Gastroesophageal sphincter (tissue), 4 donors: ENCODE measurements at regions not wholly inside any gene's neighbourhood (a gene's known extent, or its start where the extent isn't known, plus 50 kb on each side); places are given as distances from the start of the nearest gene placed in this dataset.

Source experiments
- ATAC-seq: fragments of 150-250 bp; one replicate; pipeline ENCODE4 v1.9.1; 2016; ENCODE audit warnings: mild to moderate bottlenecking, moderate library complexity
- H3K27ac ChIP-seq, 4 donors: fragments of 200-600 bp; sonication (generic) in 3 of 4; 1 replicate in 3 of 4; 2 replicates in 1 of 4; pipeline ENCODE4 v1.5.1; 2016 to 2019
- H3K27me3 ChIP-seq: fragments of 200-600 bp; sonication (generic); one replicate; pipeline ENCODE4 v1.5.1; 2019
- H3K36me3 ChIP-seq, 2 donors: fragments of 200-600 bp; sonication (generic); one replicate each; pipeline ENCODE4 v1.5.1; 2019; ENCODE audit warnings: control low read depth in 1 of 2
- H3K4me1 ChIP-seq, 3 donors: fragments of 200-600 bp; sonication (generic); 1 replicate in 2 of 3; 2 replicates in 1 of 3; pipeline ENCODE4 v1.5.1; 2016 to 2019; ENCODE audit warnings: control low read depth in 2 of 3
- H3K4me3 ChIP-seq, 2 donors: fragments of 200-600 bp; sonication (generic); one replicate each; pipeline ENCODE4 v1.5.1; 2019; ENCODE audit warnings: mild to moderate bottlenecking in 1 of 2, moderate library complexity in 1 of 2
- H3K9me3 ChIP-seq, 3 donors: fragments of 200-600 bp; sonication (generic); one replicate each; pipeline ENCODE4 v1.5.1; 2017 to 2019; ENCODE audit warnings: control low read depth in 2 of 3
- CTCF ChIP-seq, 4 experiments: fragments of 200-600 bp in 2 of 4; fragments of 450-650 bp in 2 of 4; sonication (generic) in 1 of 4; IDR thresholded peaks; one replicate each; pipeline ENCODE4 v1.5.1; 2017 to 2019; ENCODE audit warnings: antibody characterized with exemption in 4 of 4, mild to moderate bottlenecking in 2 of 4, moderate library complexity in 2 of 4
- EP300 ChIP-seq: sonication (generic); formaldehyde crosslinking; IDR thresholded peaks from one replicate; pipeline ENCODE4 v1.6.1; 2017; ENCODE audit warnings: antibody characterized with exemption, mild to moderate bottlenecking
- POLR2A ChIP-seq, 2 donors: fragments of 450-650 bp; IDR thresholded peaks; one replicate each; pipeline ENCODE4 v1.6.1; 2017; ENCODE audit warnings: antibody characterized with exemption in 2 of 2, mild to moderate bottlenecking in 2 of 2, moderate library complexity in 1 of 2
- POLR2AphosphoS5 ChIP-seq: sonication (generic); formaldehyde crosslinking; IDR thresholded peaks from one replicate; pipeline ENCODE4 v1.6.1; 2017; ENCODE audit warnings: antibody characterized with exemption
- WGBS, 2 donors: methylation state at CpG; one replicate each; pipeline ENCODE4 v1.1.5; 2018; ENCODE audit warnings: low coverage in 1 of 2; 5-methylcytosine and 5-hydroxymethylcytosine counted together

DNA sequence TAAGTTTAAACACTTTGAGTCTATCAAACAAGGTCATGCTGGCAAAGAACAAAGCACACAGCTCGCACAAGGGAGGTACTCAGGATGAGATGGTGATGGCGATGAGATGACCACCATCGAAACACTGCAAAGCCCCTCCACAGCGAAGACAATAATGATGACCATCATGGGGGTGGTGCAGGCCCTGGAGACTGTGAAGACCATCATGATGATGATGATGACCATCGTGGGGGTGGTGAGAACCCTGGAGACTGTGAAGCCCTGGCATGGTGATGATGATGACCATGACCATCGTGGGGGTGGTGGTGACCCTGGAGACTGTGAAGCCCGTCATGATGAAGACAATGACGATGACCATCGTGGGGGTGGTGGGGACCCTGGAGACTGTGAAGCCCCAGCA lies 81.6 kb upstream of the SALL3 start:
- no peaks in the 10 kb centered on the region for H3K4me1 ChIP-seq
- TF ChIP-seq POLR2A (IDR thresholded peaks at IDR 0.05) (no peak), CTCF (IDR thresholded peaks at IDR 0.05) (no peak), EP300 (no peak), POLR2AphosphoS5 (no peak)
- 85 to 86% methylated on average over 5 to 9 of the region's 9 CpGs for WGBS, 2 donors
- H3K27me3 ChIP-seq = peaks cover 13% of the 10 kb centered on the region
- H3K9me3 ChIP-seq = peaks cover 0 to 5% (median 0%) of the 10 kb centered on the region in 3 donors
- H3K4me3 ChIP-seq = no peak overlapping the region
- H3K36me3 ChIP-seq = no peaks in the 10 kb centered on the region
- no peak overlapping the region for H3K27ac ChIP-seq
- no peak for ATAC-seq

- TF ChIP-seq EP300 = no peak
- TF ChIP-seq CTCF (IDR thresholded peaks at IDR 0.05) = no peak
- TF ChIP-seq POLR2AphosphoS5 = no peak
- no peak for TF ChIP-seq POLR2A (IDR thresholded peaks at IDR 0.05)
- Histone ChIP-seq H3K9me3 (peaks cover 0 to 5% (median 0%) of the 10 kb centered on the region in 3 donors), H3K36me3 (no peaks in the 10 kb centered on the region), H3K4me3 (no peak overlapping the region), H3K4me1 (no peaks in the 10 kb centered on the region), H3K27ac (no peak overlapping the region), H3K27me3 (peaks cover 19% of the 10 kb centered on the region)
- ATAC-seq = no peak
- WGBS, 2 donors = 84 to 90% methylated on average over 5 to 10 of the region's 14 CpGs
These were observed 81.0 kb upstream of the SALL3 start for GRCh38 chr18:78898635-78899034.

DNA sequence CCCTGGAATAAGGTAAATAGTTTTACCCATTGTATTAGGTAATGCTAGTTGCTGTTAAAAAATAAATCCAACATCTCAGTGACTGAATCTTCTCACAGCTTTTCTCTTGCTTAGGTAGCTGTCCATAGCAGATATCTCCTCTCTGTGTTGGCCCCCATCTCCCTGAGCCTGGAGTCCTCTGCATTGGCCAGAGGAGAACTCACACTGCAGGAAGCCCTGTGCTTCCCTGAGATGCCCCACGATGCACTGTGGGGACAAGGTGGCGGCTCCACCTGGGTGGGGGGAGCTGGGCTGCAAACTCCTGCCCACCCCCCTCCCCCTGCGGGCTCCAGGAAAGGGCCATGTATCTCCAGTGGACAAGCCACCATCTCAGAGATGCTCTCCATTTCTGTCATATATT lies 80.4 kb upstream of the SALL3 start:
- Histone ChIP-seq H3K27ac (no peak overlapping the region), H3K4me1 (no peaks in the 10 kb centered on the region), H3K9me3 (peaks cover 0 to 5% (median 0%) of the 10 kb centered on the region in 3 donors), H3K27me3 (peaks cover 25% of the 10 kb centered on the region), H3K36me3 (no peaks in the 10 kb centered on the region), H3K4me3 (no peak overlapping the region)
- no peak for TF ChIP-seq CTCF (IDR thresholded peaks at IDR 0.05)
- no peak for TF ChIP-seq POLR2A (IDR thresholded peaks at IDR 0.05)
- no peak for TF ChIP-seq POLR2AphosphoS5
- TF ChIP-seq EP300 = no peak
- ATAC-seq = no peak
- whole genome bisulfite sequencing, 2 donors = 85% methylated on average over 3 of the region's 3 CpGs; no CpG with 5 or more reads in 1 of the 2 donors

- H3K4me1 ChIP-seq = no peaks in the 10 kb centered on the region
- H3K9me3 ChIP-seq = peaks cover 0 to 5% (median 0%) of the 10 kb centered on the region in 3 donors
- H3K36me3 ChIP-seq = no peaks in the 10 kb centered on the region
- no peak for ATAC-seq
- TF ChIP-seq POLR2AphosphoS5 (no peak), EP300 (no peak), POLR2A (IDR thresholded peaks at IDR 0.05) (no peak)
- H3K27me3 ChIP-seq = peaks cover 31% of the 10 kb centered on the region
- no peak overlapping the region for H3K27ac ChIP-seq
- 76 to 84% methylated on average over 8 to 13 of the region's 24 CpGs for WGBS, 2 donors
- H3K4me3 ChIP-seq = no peak overlapping the region
These were observed 78.4 kb upstream of the SALL3 start for GRCh38 chr18:78900938-78901909.

DNA sequence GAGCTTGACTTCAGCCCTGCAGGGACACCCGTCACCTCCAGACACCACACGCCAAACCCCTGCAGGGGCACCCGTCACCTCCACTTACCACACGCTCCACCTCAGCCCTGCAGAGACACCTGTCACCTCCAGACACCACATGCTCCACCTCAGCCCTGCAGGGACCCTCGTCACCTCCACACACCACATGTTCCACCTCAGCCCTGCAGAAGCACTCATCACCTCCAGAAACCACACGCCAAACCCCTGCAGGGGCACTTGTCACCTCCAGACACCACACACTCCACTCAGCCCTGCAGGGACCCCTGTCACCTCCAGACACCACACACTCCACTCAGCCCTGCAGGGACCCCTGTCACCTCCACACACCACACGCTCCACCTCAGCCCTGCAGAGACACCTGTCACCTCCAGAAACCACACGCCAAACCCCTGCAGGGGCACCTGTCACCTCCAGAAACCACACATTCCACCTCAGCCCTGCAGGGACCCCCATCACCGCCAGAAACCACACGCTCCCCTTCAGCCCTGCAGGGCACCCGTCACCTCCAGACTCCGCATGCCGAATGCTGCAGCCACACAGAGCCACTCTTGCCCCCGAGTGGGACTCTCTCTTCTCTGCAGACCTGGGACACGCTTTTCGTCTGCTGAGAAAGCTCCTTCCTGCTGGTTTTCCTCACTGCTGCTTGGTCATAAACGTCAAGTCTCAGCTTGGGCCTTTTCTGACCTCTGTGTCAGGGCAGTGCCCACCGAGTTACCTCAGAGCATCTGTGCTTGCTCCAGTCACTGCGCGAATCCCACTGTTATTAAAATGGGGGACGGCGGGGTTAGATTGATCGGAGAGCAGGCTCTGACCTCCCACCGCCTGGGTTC lies 77.5 kb upstream of the SALL3 start:
- peaks cover 33% of the 10 kb centered on the region for H3K27me3 ChIP-seq
- peaks cover 0 to 5% (median 0%) of the 10 kb centered on the region in 3 donors for H3K9me3 ChIP-seq
- H3K36me3 ChIP-seq = no peaks in the 10 kb centered on the region
- H3K27ac ChIP-seq = no peak overlapping the region
- TF ChIP-seq EP300 = no peak
- ATAC-seq = no peak
- no peak overlapping the region for H3K4me3 ChIP-seq
- H3K4me1 ChIP-seq = no peaks in the 10 kb centered on the region
- WGBS, 2 donors = 65 to 80% methylated on average over 5 to 11 of the region's 24 CpGs
